AG08395 (cell line): ENCODE measurements at regions not wholly inside any gene's neighbourhood (a gene's known extent, or its start where the extent isn't known, plus 50 kb on each side); places are given as distances from the start of the nearest gene placed in this dataset.

Experiments
- DNase-seq: peaks from one replicate; pipeline ENCODE4 v3.0.0; 2012; ENCODE audit warnings: mixed read lengths, low spot score

GRCh38 chr2:39514825-39515224 is 77.7 kb upstream of the MAP4K3 start:
- DNase-seq: no peak

DNA sequence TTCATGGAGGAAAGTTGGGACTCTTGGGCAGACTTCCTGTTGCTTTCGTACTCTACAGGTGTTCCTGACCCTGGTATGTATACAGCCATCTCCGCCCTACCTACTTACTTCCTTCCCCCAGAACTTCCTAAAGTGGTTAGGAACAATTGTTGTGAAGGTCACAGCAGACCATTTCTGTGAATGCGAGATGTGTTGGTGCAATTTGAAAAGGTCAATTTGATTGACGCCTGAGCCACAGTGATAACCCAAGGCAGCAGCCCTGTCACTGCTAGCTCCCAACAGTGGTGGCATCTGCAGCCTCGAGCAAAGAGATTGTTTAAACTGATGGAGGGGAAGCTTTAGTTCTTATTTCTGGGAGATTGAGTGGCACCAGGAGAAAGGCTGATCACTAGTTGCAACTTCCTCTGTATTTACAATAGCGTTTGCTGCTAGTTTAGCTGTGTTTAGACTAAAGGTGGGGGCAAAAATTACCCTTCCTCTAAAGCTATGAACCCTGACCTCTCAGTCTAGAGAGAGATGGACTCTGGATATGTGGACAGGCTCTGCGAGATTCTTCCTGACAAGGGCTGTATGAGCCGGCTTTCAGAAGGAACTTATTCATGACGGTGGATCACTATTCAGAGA is 78.3 kb upstream of the MAP4K3 start:
- no peak for DNase-seq

- no peak for DNase-seq
Measured at GRCh38 chr2:39515897-39516346, 78.8 kb upstream of the MAP4K3 start.

GRCh38 chr2:39516347-39517101 is 79.4 kb upstream of the MAP4K3 start:
- DNase-seq: no peak

GRCh38 chr2:39517102-39517436 is 80.0 kb upstream of the MAP4K3 start:
- no peak for DNase-seq

- no peak for DNase-seq
Measured at GRCh38 chr2:39517622-39518021, 80.5 kb upstream of the MAP4K3 start.

DNA sequence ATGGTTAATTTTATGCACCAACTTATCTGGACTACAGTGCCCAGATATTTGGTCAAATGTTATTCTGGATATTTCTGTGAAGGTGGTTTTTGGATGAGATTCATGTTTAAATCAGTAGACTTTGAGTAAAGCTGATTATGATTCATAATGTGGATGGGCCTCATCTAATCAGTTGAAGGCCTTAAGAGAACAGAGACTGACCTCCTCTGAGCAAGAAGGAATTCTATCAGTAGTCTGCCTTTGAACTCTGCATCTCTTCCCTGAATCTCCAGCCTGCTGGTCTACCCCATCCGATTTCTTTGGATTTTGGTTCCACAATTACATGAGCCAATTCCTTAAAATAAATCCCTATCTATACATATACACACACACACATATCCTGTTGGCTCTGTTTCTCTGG is 82.8 kb upstream of the MAP4K3 start:
- DNase-seq: no peak

DNA sequence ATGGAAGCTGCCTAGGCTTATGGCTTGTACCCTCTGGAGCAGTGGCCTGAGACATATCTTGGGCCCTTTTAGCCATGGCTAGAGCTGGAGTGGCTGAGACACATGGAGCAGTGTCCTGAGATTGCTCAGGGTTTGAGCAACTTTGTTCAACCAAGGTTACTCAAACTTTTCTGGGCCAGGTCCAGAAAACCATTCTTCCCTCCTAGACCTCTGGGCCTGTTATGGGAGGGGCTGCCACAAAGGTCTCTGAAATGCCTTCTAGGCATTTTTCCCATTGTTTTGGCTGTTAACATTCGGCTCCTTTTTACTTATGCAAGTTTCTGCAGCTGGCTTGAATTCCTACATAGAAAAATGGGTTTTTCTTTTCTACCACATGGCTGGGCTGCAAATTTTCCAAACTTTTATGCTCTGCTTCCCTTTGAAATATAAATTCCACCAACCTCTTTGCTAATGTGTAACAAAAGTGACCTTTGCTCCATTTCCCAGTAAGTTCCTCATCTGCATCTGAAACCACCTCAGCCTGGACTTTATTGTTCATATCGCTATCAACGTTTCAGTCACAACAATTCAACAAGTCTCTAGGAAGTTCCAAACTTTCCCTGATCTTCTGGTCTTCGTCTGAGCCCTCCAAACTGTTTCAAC is 84.9 kb upstream of the MAP4K3 start:
- no peak for DNase-seq

GRCh38 chr2:39522518-39522877 is 85.4 kb upstream of the MAP4K3 start:
- no peak for DNase-seq

DNA sequence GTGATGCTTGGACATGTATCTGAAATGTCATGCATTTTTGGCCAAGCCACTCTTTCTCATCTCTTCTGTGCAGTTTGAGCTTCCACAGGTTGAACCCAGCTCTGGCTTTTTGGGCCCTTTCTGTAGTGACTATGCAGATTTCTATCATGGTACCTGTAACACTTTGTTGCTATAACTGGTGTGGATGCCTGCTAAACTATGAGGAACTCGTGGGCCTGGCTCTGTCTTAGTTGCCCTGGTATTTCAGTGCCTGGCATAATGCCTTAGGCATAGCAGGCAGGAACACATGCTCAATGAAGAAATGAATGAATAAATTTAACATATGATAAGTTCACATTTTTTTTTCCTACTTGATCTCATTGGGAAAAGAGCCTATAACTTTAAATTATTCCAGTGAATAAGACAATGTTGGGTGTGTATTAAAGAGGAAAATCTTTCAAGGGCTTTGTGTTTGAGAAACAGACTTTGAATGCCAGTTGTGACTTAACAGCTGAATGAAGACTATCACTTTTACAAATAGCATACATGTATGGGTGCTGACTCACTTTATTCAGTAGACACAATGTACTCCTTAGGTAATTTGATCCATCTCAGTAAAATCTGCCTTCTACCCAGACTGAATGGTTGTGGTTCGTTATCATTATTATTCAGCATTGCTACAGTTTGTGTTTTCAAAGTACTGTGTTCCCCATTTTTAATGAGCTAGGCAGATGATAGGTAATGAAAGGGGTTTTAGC is 86.4 kb upstream of the MAP4K3 start:
- DNase-seq: peak; percentile 85

- no peak for DNase-seq
Measured at GRCh38 chr2:39524061-39524460, 87.0 kb upstream of the MAP4K3 start.

DNA sequence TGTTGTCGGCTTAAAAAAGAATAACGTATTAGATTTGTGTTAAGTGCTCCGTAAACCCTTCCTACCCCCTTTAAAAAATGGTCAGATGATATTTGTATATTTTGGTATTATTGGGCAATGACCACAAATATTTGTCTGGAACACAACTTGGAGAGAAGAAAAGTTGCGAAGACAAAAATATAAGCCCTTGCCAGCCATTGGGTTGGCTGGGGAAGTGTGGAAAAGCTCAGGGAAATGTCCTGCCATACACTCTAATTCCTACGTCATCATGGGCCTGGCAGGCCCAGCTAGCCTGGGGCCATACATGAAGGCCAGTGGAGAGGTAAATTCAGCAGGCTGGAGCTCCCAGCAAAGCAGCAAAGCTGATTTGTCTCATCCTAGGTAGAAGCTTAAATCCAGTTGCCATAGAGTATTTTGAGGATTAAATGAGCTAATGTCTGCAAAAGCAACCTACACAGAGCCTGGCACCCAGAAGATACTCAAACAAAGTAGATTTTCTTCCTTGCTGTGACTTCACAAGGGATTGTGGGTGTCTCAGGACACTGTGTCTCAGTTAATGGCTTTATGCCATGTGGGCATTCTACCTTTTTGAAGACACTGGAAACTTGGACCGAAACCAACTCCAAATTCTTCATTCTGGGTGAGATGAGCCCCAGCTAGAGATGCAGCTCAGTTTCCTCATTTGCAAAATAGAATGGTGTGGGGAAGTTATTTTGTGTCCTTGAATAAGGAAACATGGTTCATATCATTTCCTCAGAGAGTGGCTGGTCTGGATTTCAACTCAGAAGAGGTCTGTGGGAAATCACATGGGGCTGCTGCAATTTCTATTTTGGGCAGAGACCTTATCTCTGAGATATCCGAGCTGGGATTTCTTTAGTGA is 87.9 kb upstream of the MAP4K3 start:
- no peak for DNase-seq

DNA sequence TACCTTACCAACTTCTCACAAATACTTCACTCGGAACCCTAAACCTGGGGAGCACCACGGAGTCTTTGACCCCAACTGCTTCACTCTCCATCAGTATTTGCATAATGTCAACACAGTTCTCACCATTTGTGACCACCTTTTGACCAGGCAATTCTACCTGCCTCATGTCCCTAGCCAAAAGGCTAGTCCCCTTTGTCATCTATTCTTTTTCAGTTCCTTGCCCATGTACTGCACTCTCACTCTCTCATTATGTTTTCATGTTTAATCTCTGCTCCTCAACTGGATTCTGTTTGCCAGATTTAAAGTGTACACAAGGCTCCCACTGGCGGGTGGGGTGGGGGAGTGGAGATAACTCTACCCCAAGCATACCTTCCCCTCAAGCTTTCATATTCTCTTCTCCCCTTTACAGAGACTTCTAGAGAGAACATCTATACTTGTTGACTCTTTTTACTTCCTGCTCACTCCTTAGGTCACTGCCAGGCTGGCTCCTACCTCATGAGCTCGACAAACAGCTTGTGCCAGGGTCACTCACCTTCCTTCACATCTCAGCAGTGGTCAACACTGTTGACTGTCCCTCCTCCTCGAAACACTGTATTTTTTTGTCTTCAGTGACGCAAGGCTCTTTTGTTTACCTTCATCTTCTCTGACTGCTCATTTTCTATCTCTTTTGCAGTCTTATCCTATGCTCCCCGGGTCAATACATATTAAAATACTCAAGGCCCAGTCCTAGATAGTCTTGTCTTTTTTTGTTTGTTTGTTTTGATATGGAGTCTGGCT is 88.7 kb upstream of the MAP4K3 start:
- DNase-seq: no peak

GRCh38 chr2:39528701-39529100 is 91.6 kb upstream of the MAP4K3 start:
- DNase-seq: no peak

- DNase-seq: no peak
Measured at GRCh38 chr2:39529836-39530235, 92.8 kb upstream of the MAP4K3 start.

DNA sequence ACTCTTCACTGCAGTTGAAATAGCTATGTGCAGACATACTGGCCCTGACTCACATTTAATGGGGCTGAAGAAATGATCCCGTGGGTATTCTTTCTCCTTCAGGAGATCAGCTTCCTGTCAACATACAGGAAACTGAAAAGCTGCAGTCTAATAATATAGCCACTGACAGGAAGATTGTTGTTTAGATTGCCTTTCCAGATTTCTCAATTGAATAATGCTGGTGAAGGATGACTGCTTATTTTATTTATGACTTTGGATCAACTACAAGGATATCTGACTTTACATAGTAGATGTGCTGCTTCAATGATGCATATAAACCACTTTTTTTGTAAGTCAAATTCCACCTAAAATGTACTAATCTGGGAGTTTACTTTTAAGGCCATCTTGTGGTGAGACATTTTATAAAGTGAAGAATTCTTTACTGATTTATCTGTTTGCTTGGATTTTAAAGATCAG is 93.4 kb upstream of the MAP4K3 start:
- DNase-seq: peak; percentile 50

DNA sequence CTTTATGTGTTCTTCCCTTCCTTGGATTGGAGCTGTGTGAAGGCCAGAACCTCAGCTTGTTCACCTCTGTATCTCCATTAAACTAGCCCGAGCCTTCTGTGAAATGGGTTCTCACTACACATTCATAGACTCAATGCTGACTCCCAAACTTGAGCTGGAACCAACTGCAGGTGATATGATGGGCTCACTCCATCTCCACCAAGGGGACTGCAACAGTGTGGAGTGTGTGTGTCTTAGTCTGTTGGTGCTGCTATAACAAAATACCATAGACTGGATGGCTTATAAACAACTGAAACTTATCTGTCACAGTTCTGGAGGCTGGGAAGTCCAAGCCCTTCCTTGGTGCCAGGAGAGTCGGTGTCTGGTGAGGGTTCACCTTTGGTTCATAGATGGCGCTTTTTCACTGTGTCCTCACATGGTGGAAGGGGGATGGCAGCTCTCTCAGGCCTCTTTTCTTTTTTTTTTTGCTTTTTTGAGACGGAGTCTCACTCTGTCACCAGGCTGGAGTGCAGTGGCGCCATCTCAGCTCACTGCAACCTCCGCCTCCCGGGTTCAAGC is 94.2 kb upstream of the MAP4K3 start:
- no peak for DNase-seq

DNA sequence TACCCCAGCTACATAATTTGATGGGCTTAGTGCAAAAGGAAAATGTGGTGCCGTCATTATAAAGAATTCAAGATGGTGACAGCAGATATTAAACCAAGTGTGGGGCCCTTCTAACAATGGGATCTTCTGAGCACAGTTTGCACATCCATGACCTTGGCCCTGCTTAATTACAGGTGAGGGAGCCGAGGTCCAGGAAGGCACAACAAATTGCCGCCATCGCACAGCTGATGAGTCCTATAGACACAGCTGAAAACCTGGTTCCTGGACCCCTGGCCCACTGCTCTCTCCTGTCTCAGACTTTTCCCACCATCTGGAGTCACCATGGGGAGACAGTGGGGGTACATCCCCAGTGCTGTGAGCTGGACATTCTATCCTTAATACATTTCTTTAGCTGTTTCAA is 95.8 kb upstream of the MAP4K3 start:
- DNase-seq: no peak

GRCh38 chr2:39534095-39534711 is 97.1 kb upstream of the MAP4K3 start:
- no peak for DNase-seq

GRCh38 chr2:39535636-39536185 is 98.6 kb upstream of the MAP4K3 start:
- no peak for DNase-seq
